ENCODE measurements at regions not wholly inside any gene's neighbourhood (a gene's known extent, or its start where the extent isn't known, plus 50 kb on each side); places are given as distances from the start of the nearest gene placed in this dataset.

DNA sequence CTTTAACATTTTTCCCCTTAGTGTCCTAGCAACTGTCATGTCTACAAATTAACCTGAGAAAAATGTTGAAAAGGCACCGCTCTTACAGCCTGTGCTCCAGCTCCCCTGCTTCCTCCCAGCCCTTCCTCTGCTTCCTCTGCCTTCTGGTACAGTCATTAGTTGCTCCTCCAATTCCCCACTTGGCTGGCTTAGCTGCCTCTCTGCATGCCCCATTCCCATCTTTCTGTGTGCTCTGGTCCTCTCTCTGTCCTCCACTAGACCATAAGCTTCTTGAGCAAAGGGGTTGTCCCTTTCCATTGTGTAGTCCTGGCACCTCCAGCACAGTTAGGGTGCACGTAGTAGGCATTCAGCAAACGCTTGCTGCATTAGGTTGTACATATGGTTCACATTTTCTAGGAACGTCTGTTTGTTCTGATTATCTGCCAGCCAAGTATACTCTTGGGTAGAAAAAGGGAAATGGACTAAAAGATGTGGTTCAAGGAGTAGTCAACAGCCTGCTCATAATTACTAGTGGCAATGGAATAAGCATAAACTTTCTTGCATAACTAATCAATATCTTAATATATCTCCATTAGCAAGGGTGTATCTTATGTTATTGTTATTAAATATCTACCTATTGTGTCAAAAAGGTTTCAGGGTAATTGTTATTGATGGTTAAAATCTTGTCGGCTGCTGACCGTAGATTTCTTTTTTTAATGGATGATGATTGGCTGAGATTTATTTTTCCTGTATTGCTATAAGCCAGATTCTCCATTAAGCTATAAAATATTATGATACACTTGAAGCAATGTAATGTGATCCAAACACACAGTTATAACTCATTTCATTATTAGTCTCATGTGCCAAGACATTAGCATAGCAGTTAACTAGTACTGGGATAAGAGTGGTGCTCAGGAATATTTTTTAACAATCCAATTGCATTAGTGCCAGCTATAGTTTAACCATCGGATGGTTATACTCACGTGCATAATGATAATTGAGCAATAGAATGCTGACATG is 340.1 kb downstream of the SLC4A3 start:
- Histone ChIP-seq H3K27me3 (ENCODE audit: insufficient read depth, low read length) (peaks cover 11% of the 10 kb centered on the region; the same call in 1 of the 2 replicates), H4K8ac (replicated peaks; ENCODE audit: insufficient read length, low read depth, low read length) (no peak overlapping the region), H3K79me2 (ENCODE audit: insufficient read depth, low read length) (no peaks in the 10 kb centered on the region), H3K23me2 (ENCODE audit: insufficient read length, low read depth, low read length, poor library complexity, severe bottlenecking) (no peaks in the 10 kb centered on the region), H3K9ac (ENCODE audit: extremely low read depth, insufficient read length, low read length) (no peak overlapping the region), H2BK20ac (ENCODE audit: low read depth, low read length, poor library complexity, severe bottlenecking) (no peak overlapping the region), H4K91ac (ENCODE audit: insufficient read length, low read depth, low read length) (no peak overlapping the region), H3K79me1 (ENCODE audit: insufficient read depth, low read depth, low read length, poor library complexity, severe bottlenecking) (no peaks in the 10 kb centered on the region), H3K4me1 (ENCODE audit: insufficient read depth, low read length) (peaks cover 9% of the 10 kb centered on the region; the same call in 1 of the 2 replicates), H2BK15ac (ENCODE audit: low read depth, low read length) (no peak overlapping the region), H3K4ac (ENCODE audit: low read depth, low read length) (no peak overlapping the region), H3K23ac (ENCODE audit: insufficient read length, low read depth, low read length) (no peak overlapping the region), H3K4me2 (ENCODE audit: insufficient read depth, insufficient read length, low read length) (no peak overlapping the region), H4K5ac (ENCODE audit: insufficient read length, low read depth, low read length) (no peak overlapping the region), H3K14ac (ENCODE audit: insufficient read depth, low read length) (no peak overlapping the region), H3K56ac (ENCODE audit: insufficient read length, low read depth, low read length) (no peak overlapping the region), H2BK5ac (ENCODE audit: insufficient read length, low read length) (no peak overlapping the region), H4K20me1 (ENCODE audit: control insufficient read depth, insufficient read depth, insufficient read length) (no peaks in the 10 kb centered on the region), H2BK12ac (ENCODE audit: insufficient read length, low read depth, low read length) (no peak overlapping the region), H3T11ph (ENCODE audit: low read length) (no peak overlapping the region), H3K9me3 (ENCODE audit: control insufficient read depth, low read depth, low read length) (no peaks in the 10 kb centered on the region), H3K27ac (ENCODE audit: insufficient read length, low read depth, low read length) (no peak overlapping the region), H2AFZ (ENCODE audit: low read length) (no peak overlapping the region), H3K18ac (ENCODE audit: insufficient read length, low read depth, low read length) (no peak overlapping the region), H2BK120ac (ENCODE audit: low read depth, low read length, poor library complexity, severe bottlenecking) (no peak overlapping the region), H2AK5ac (ENCODE audit: insufficient read length, low read length) (no peak overlapping the region)
- TF ChIP-seq, protein P1, sequence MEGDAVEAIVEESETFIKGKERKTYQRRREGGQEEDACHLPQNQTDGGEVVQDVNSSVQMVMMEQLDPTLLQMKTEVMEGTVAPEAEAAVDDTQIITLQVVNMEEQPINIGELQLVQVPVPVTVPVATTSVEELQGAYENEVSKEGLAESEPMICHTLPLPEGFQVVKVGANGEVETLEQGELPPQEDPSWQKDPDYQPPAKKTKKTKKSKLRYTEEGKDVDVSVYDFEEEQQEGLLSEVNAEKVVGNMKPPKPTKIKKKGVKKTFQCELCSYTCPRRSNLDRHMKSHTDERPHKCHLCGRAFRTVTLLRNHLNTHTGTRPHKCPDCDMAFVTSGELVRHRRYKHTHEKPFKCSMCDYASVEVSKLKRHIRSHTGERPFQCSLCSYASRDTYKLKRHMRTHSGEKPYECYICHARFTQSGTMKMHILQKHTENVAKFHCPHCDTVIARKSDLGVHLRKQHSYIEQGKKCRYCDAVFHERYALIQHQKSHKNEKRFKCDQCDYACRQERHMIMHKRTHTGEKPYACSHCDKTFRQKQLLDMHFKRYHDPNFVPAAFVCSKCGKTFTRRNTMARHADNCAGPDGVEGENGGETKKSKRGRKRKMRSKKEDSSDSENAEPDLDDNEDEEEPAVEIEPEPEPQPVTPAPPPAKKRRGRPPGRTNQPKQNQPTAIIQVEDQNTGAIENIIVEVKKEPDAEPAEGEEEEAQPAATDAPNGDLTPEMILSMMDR (conservative IDR thresholded peaks at IDR 0.05), result no peak
- no peak for DNase-seq
- Mint-ChIP-seq H3K4me3 (peak overlapping the region in 1 of 2 experiments; percentile 3; a peak in 1 of 5 replicates), H3K9me3 (no peaks in the 10 kb centered on the region), H3K27ac (no peak overlapping the region), H3K36me3 (ENCODE audit: insufficient read depth in 1 of 3, low read depth in 3 of 3) (peaks cover 0 to 5% (median 0%) of the 10 kb centered on the region in 3 experiments; a peak in 3 of 7 replicates), H3K4me1 (peaks cover 37 to 45% of the 10 kb centered on the region in 2 experiments), H3K27me3 (ENCODE audit: low read depth) (peaks cover 58% of the 10 kb centered on the region)
- no CpG with 5 or more reads among the region's 8 CpGs for WGBS (ENCODE audit: extremely low coverage, insufficient read length, low lambda C conversion rate)
